ENCODE measurements at regions not wholly inside any gene's neighbourhood (a gene's known extent, or its start where the extent isn't known, plus 50 kb on each side); places are given as distances from the start of the nearest gene placed in this dataset.
A peak's percentile ranks its signal among the peaks of the same experiment; 100 is the strongest.
"Not testable (repeated sequence)": the region's sequence is repeated elsewhere in the genome, so short reads cannot be mapped to it uniquely, and the experiment has no call there.

- peak overlapping the region; percentile 43; the same call in 1 of the 2 replicates for H3K4me3 ChIP-seq
- H3K27ac ChIP-seq, result peak overlapping the region; percentile 63
- no peaks in the 10 kb centered on the region for H3K36me3 ChIP-seq
- H3K4me1 ChIP-seq, result peaks cover 44% of the 10 kb centered on the region
- DNase-seq, result peak; percentile 90 to 95
- H3K27me3 ChIP-seq, result no peaks in the 10 kb centered on the region
- no peaks in the 10 kb centered on the region for H3K9me3 ChIP-seq (replicated peaks)
Observed at GRCh38 chr15:100764778-100765466, 114.7 kb upstream of the ALDH1A3 start.

GRCh38 chr15:100765467-100766241, 114.0 kb upstream of the ALDH1A3 start:
- H3K27me3 ChIP-seq, result no peaks in the 10 kb centered on the region
- peak; percentile 40 to 62 for DNase-seq
- H3K27ac ChIP-seq, result peak overlapping the region; percentile 63
- no peaks in the 10 kb centered on the region for H3K9me3 ChIP-seq (replicated peaks)
- no peaks in the 10 kb centered on the region for H3K36me3 ChIP-seq
- H3K4me3 ChIP-seq, result peak overlapping the region; percentile 43
- H3K4me1 ChIP-seq, result peaks cover 41% of the 10 kb centered on the region

- no peaks in the 10 kb centered on the region for H3K36me3 ChIP-seq
- H3K9me3 ChIP-seq (replicated peaks), result no peaks in the 10 kb centered on the region
- peak overlapping the region; percentile 43 for H3K4me3 ChIP-seq
- H3K27ac ChIP-seq, result peak overlapping the region; percentile 63
- peak; percentile 94 to 95 for DNase-seq
- peaks cover 41% of the 10 kb centered on the region for H3K4me1 ChIP-seq
- H3K27me3 ChIP-seq, result no peaks in the 10 kb centered on the region
Observed at GRCh38 chr15:100766243-100767000, 113.2 kb upstream of the ALDH1A3 start.

GRCh38 chr15:100767001-100767825, 112.4 kb upstream of the ALDH1A3 start:
- Histone ChIP-seq H3K27ac (no peak overlapping the region), H3K27me3 (no peaks in the 10 kb centered on the region), H3K9me3 (replicated peaks) (no peaks in the 10 kb centered on the region), H3K4me3 (no peak overlapping the region), H3K36me3 (no peaks in the 10 kb centered on the region), H3K4me1 (peaks cover 47% of the 10 kb centered on the region)
- no peak for DNase-seq

- Histone ChIP-seq H3K4me3 (no peak overlapping the region), H3K4me1 (peaks cover 49% of the 10 kb centered on the region), H3K36me3 (no peaks in the 10 kb centered on the region), H3K9me3 (replicated peaks) (no peaks in the 10 kb centered on the region), H3K27ac (no peak overlapping the region), H3K27me3 (no peaks in the 10 kb centered on the region)
- DNase-seq, result no peak
Observed at GRCh38 chr15:100768501-100768931, 111.1 kb upstream of the ALDH1A3 start.

GRCh38 chr15:100769043-100769974, 110.3 kb upstream of the ALDH1A3 start:
- H3K27me3 ChIP-seq, result no peaks in the 10 kb centered on the region
- H3K4me1 ChIP-seq, result peaks cover 41% of the 10 kb centered on the region
- no peak overlapping the region for H3K27ac ChIP-seq
- no peak for DNase-seq
- H3K4me3 ChIP-seq, result no peak overlapping the region
- H3K9me3 ChIP-seq (replicated peaks), result no peaks in the 10 kb centered on the region
- H3K36me3 ChIP-seq, result no peaks in the 10 kb centered on the region

GRCh38 chr15:100769975-100770340, 109.7 kb upstream of the ALDH1A3 start:
- Histone ChIP-seq H3K36me3 (no peaks in the 10 kb centered on the region), H3K27me3 (no peaks in the 10 kb centered on the region), H3K4me3 (no peak overlapping the region), H3K9me3 (replicated peaks) (no peaks in the 10 kb centered on the region), H3K4me1 (peaks cover 34% of the 10 kb centered on the region), H3K27ac (no peak overlapping the region)
- no peak for DNase-seq

- peaks cover 25% of the 10 kb centered on the region for H3K4me1 ChIP-seq
- no peak for DNase-seq
- H3K27ac ChIP-seq, result no peak overlapping the region
Observed at GRCh38 chr15:100770661-100771584, 108.7 kb upstream of the ALDH1A3 start.

GRCh38 chr15:100771746-100772145, 107.9 kb upstream of the ALDH1A3 start:
- no peak overlapping the region for H3K4me3 ChIP-seq
- DNase-seq, result peak; percentile 36 to 65
- no peak overlapping the region for H3K27ac ChIP-seq
- no peaks in the 10 kb centered on the region for H3K36me3 ChIP-seq
- no peaks in the 10 kb centered on the region for H3K27me3 ChIP-seq
- peaks cover 16% of the 10 kb centered on the region for H3K4me1 ChIP-seq
- H3K9me3 ChIP-seq (replicated peaks), result no peaks in the 10 kb centered on the region

More at GRCh38 chr15:100770661-100771584, 108.7 kb upstream of the ALDH1A3 start:
- Histone ChIP-seq H3K27me3 (no peaks in the 10 kb centered on the region), H3K36me3 (no peaks in the 10 kb centered on the region), H3K4me3 (no peak overlapping the region), H3K9me3 (replicated peaks) (no peaks in the 10 kb centered on the region)

- peak in 1 of 2 experiments; percentile 60 for DNase-seq
- Histone ChIP-seq H3K27ac (no peak overlapping the region), H3K27me3 (no peaks in the 10 kb centered on the region), H3K4me1 (peaks cover 16% of the 10 kb centered on the region), H3K4me3 (peak overlapping the region; percentile 6; the same call in 1 of the 2 replicates), H3K36me3 (no peaks in the 10 kb centered on the region), H3K9me3 (replicated peaks) (no peaks in the 10 kb centered on the region)
Observed at GRCh38 chr15:100772478-100772877, 107.2 kb upstream of the ALDH1A3 start.

GRCh38 chr15:100772892-100773520, 106.6 kb upstream of the ALDH1A3 start:
- Histone ChIP-seq H3K27me3 (no peaks in the 10 kb centered on the region), H3K4me1 (peaks cover 16% of the 10 kb centered on the region), H3K27ac (no peak overlapping the region), H3K36me3 (no peaks in the 10 kb centered on the region), H3K9me3 (replicated peaks) (no peaks in the 10 kb centered on the region), H3K4me3 (peak overlapping the region; percentile 6; the same call in 1 of the 2 replicates)
- DNase-seq, result peak in 1 of 2 experiments; percentile 46

GRCh38 chr15:100774044-100774443, 105.6 kb upstream of the ALDH1A3 start:
- not testable (repeated sequence) for H3K27ac ChIP-seq; H3K9me3 ChIP-seq (replicated peaks); H3K4me3 ChIP-seq; DNase-seq; H3K27me3 ChIP-seq; H3K36me3 ChIP-seq
- H3K4me1 ChIP-seq, result peaks cover 16% of the 10 kb centered on the region
